GM12878 (cell line): ENCODE measurements at regions not wholly inside any gene's neighbourhood (a gene's known extent, or its start where the extent isn't known, plus 50 kb on each side); places are given as distances from the start of the nearest gene placed in this dataset.

Experiments
- ATAC-seq: fragments of 200-7000 bp; cut with Tn5 transposase; 3 replicates; pipeline ENCODE4 v1.9.1; 2020; ENCODE audit warnings: mild to moderate bottlenecking, moderate library complexity
- BruUV-seq: library from RNA; stranded (reverse); fragments of 400-500 nt; replicated peaks from 2 replicates; lab custom pipeline; 2021; lab: Mats Ljungman, UMichigan
- CTCF ChIA-PET: fragments of 300-600 bp; sonication (Branson Sonifier 250); formaldehyde crosslinking; extraction: SDS; loops from one replicate; lab custom pipeline; 2021; ENCODE audit warnings: inconsistent platforms; lab: Yijun Ruan, JAX
- POLR2A ChIA-PET: fragments of 350-600 bp; formaldehyde crosslinking; extraction: SDS; loops from one replicate; lab custom pipeline; 2021; ENCODE audit warnings: inconsistent platforms; lab: Charles Lee
- RAD21 ChIA-PET: fragments of 300-600 bp; sonication (Branson Sonifier 250); formaldehyde crosslinking; loops from one replicate; lab custom pipeline; 2023; ENCODE audit warnings: antibody characterized with exemption; ENCODE audit not compliant: unreplicated experiment; lab: Charles Lee
- SMC1A ChIA-PET: fragments of 300-600 bp; sonication (Branson Sonifier 250); formaldehyde crosslinking; loops from one replicate; lab custom pipeline; 2023; ENCODE audit not compliant: unreplicated experiment, uncharacterized antibody; lab: Charles Lee
- DNase-seq: peaks from one replicate; pipeline ENCODE4 v3.0.0-alpha.2; 2011; ENCODE audit warnings: low read depth, low spot score
- FAIRE-seq: peaks from 3 replicates; lab custom pipeline; 2011; peaks lifted over from hg19 to GRCh38; lab: Jason Lieb, UNC
- H2AFZ ChIP-seq: 2 replicates; pipeline ENCODE4 v1.6.0; 2011; ENCODE audit warnings: low read depth, low read length, control low read depth; ENCODE audit not compliant: control insufficient read depth
- H3K27ac ChIP-seq: 2 replicates; pipeline ENCODE4 v1.5.1; 2011; ENCODE audit warnings: control low read depth; ENCODE audit not compliant: control insufficient read depth, insufficient read depth
- H3K27me3 ChIP-seq, 2 experiments: replicated peaks in 1 of 2; 2 replicates each; pipeline versions ENCODE4 v1.6.0 to v1.6.1; 2011; ENCODE audit warnings: low read length in 1 of 2; ENCODE audit not compliant: control insufficient read depth in 2 of 2, insufficient read depth in 2 of 2
- H3K36me3 ChIP-seq, 2 experiments: 2 replicates each; pipeline ENCODE4 v1.5.1; 2011; ENCODE audit warnings: low read length in 1 of 2; ENCODE audit not compliant: control insufficient read depth in 2 of 2, insufficient read depth in 2 of 2
- H3K4me1 ChIP-seq: 2 replicates; pipeline ENCODE4 v1.6.1; 2011; ENCODE audit warnings: mild to moderate bottlenecking, low read length, moderate library complexity, mixed read lengths; ENCODE audit not compliant: control insufficient read depth, insufficient read depth
- H3K4me2 ChIP-seq: 2 replicates; pipeline ENCODE4 v1.6.0; 2011; ENCODE audit warnings: control low read depth; ENCODE audit not compliant: control insufficient read depth, insufficient read depth
- H3K4me3 ChIP-seq: fragments of 200-600 bp; sonication (generic); 2 replicates; pipeline ENCODE4 v1.5.1; 2016
- H3K79me2 ChIP-seq: 2 replicates; pipeline ENCODE4 v1.6.0; 2011; ENCODE audit warnings: low read length; ENCODE audit not compliant: control insufficient read depth, insufficient read depth
- H3K9ac ChIP-seq: 2 replicates; pipeline ENCODE4 v1.8.0; 2011; ENCODE audit warnings: low read length, control low read depth, mixed read lengths; ENCODE audit not compliant: control insufficient read depth, insufficient read depth
- H3K9me3 ChIP-seq: replicated peaks from 3 replicates; pipeline ENCODE4 v1.5.1; 2011; ENCODE audit warnings: mild to moderate bottlenecking, low read length; ENCODE audit not compliant: control insufficient read depth, insufficient read depth
- H4K20me1 ChIP-seq: 2 replicates; pipeline ENCODE4 v1.6.0; 2011; ENCODE audit not compliant: control insufficient read depth, insufficient read depth
- ATF3 ChIP-seq: IDR thresholded peaks from 2 replicates; pipeline ENCODE4 v1.6.1; 2011; ENCODE audit warnings: low read depth, mild to moderate bottlenecking, low read length, moderate library complexity, borderline replicate concordance; ENCODE audit errors: extremely low read depth
- BCL11A ChIP-seq: IDR thresholded peaks from 2 replicates; pipeline ENCODE4 v1.6.1; 2011; ENCODE audit warnings: low read depth, low read length
- CHD4 ChIP-seq: fragments of 200-600 bp; sonication (generic); IDR thresholded peaks from 2 replicates; pipeline ENCODE4 v1.6.1; 2016; ENCODE audit warnings: mild to moderate bottlenecking
- EED ChIP-seq: sonication (generic); IDR thresholded peaks from 2 replicates; pipeline ENCODE4 v1.6.1; 2016; ENCODE audit warnings: antibody characterized with exemption, low read depth
- HDAC6 ChIP-seq: fragments of 200-600 bp; sonication (generic); IDR thresholded peaks from one replicate; pipeline ENCODE4 v1.8.0; 2017; ENCODE audit warnings: antibody characterized with exemption; ENCODE audit not compliant: unreplicated experiment
- MTA2 ChIP-seq: fragments of 450-650 bp; IDR thresholded peaks from 2 replicates; pipeline ENCODE4 v1.6.1; 2016; ENCODE audit warnings: low read depth, mild to moderate bottlenecking, moderate library complexity
- NBN ChIP-seq: fragments of 450-650 bp; IDR thresholded peaks from 2 replicates; pipeline ENCODE4 v1.6.1; 2016
- NFYA ChIP-seq: IDR thresholded peaks from 2 replicates; pipeline ENCODE4 v1.6.1; 2011; ENCODE audit warnings: low read depth, mild to moderate bottlenecking, low read length, improper control_type of control experiment, borderline replicate concordance
- SREBF1 ChIP-seq: IDR thresholded peaks from 2 replicates; pipeline ENCODE4 v1.6.1; 2012; ENCODE audit warnings: mild to moderate bottlenecking, low read length
- STAT3 ChIP-seq: IDR thresholded peaks from 2 replicates; pipeline ENCODE4 v1.6.1; 2011; ENCODE audit warnings: low read depth, low read length, improper control_type of control experiment
- SUPT20H ChIP-seq: IDR thresholded peaks from 2 replicates; pipeline ENCODE4 v1.6.1; 2011; ENCODE audit warnings: low read depth, mild to moderate bottlenecking, low read length, moderate library complexity, borderline replicate concordance; ENCODE audit not compliant: control insufficient read depth
- TCF7 ChIP-seq: IDR thresholded peaks from 2 replicates; pipeline ENCODE4 v1.6.1; 2014; ENCODE audit warnings: antibody characterized with exemption, borderline replicate concordance
- WRNIP1 ChIP-seq: IDR thresholded peaks from 2 replicates; pipeline ENCODE4 v1.6.1; 2011; ENCODE audit warnings: low read depth, low read length, improper control_type of control experiment, borderline replicate concordance
- ZBTB33 ChIP-seq: fragments of 450-650 bp; IDR thresholded peaks from 2 replicates; pipeline ENCODE4 v1.6.1; 2017; ENCODE audit warnings: mild to moderate bottlenecking
- ZNF622 ChIP-seq: fragments of 450-650 bp; IDR thresholded peaks from 2 replicates; pipeline ENCODE4 v1.6.1; 2017; ENCODE audit warnings: mild to moderate bottlenecking, inconsistent platforms
- WGBS: methylation state at CpG from one replicate; pipeline ENCODE4 v1.1.6; 2016; ENCODE audit warnings: low lambda C conversion rate; ENCODE audit not compliant: insufficient replicate concordance, insufficient coverage; ENCODE audit errors: missing lambda C conversion rate; 5-methylcytosine and 5-hydroxymethylcytosine counted together
- in situ Hi-C: fragments of 300-500 bp; cut with MboI; formaldehyde crosslinking; loops from 9 replicates; pipeline ENCODE4 v1.14.3; 2018; ENCODE audit warnings: mixed read lengths
- intact Hi-C: fragments of 100-400 bp; cut with micrococcal nuclease; formaldehyde crosslinking; loops from one replicate; pipeline ENCODE4 v1.14.2; 2022; ENCODE audit not compliant: unreplicated experiment

- TF ChIP-seq ATF3, result no peak
- no peak for TF ChIP-seq SUPT20H
- TF ChIP-seq NBN, result no peak
- no peak for TF ChIP-seq CHD4
- no peak for TF ChIP-seq NFYA
- TF ChIP-seq HDAC6, result no peak
- no peak for TF ChIP-seq SREBF1
- no peak for TF ChIP-seq ZNF622
- TF ChIP-seq STAT3, result no peak
- TF ChIP-seq WRNIP1, result no peak
- TF ChIP-seq BCL11A, result no peak
- TF ChIP-seq ZBTB33, result no peak
- TF ChIP-seq EED, result no peak
- no peak for TF ChIP-seq MTA2
- TF ChIP-seq TCF7, result no peak
- TF ChIP-seq, all 136 proteins: peak for 0
- Histone ChIP-seq H3K4me2 (no peak overlapping the region), H3K9me3 (no peaks in the 10 kb centered on the region), H2AFZ (no peak overlapping the region), H4K20me1 (no peaks in the 10 kb centered on the region), H3K79me2 (no peaks in the 10 kb centered on the region), H3K36me3 (no peaks in the 10 kb centered on the region), H3K27ac (no peak overlapping the region), H3K27me3 (no peaks in the 10 kb centered on the region), H3K4me1 (no peaks in the 10 kb centered on the region), H3K4me3 (no peak overlapping the region), H3K9ac (no peak overlapping the region)
- WGBS, result 34% methylated on average over 4 of the region's 4 CpGs
- RAD21 ChIA-PET, result no interaction called here
- intact Hi-C loops, result no loop called here
- in situ Hi-C loops, result no loop called here
- ATAC-seq, result no peak
- no peak for DNase-seq
- CTCF ChIA-PET, result interaction anchor here (1.9 kb wide), 1 partner anchor 81 kb away, joined by 4 read pairs; no protein-coding TSS in a partner anchor
- no peak for FAIRE-seq
- no TSS peak for BruUV-seq
- SMC1A ChIA-PET, result no interaction called here
- POLR2A ChIA-PET, result no interaction called here
Observed at GRCh38 chr22:20646415-20646814, 127.5 kb upstream of the SERPIND1 start.
